Testis (tissue), 2 donors: ENCODE measurements at regions not wholly inside any gene's neighbourhood (a gene's known extent, or its start where the extent isn't known, plus 50 kb on each side); places are given as distances from the start of the nearest gene placed in this dataset.

Source experiments
- DNase-seq: peaks from one replicate; pipeline ENCODE4 v3.0.0-alpha.2; 2019
- H3K27ac ChIP-seq, 2 donors: fragments of 200-600 bp; sonication (generic); one replicate each; pipeline ENCODE4 v1.5.1; 2019
- H3K27me3 ChIP-seq: fragments of 200-600 bp; sonication (generic); one replicate; pipeline ENCODE4 v1.5.1; 2019
- H3K36me3 ChIP-seq: fragments of 200-600 bp; sonication (generic); one replicate; pipeline ENCODE4 v1.5.1; 2017; ENCODE audit warnings: low read depth; ENCODE audit errors: missing control alignments
- H3K4me1 ChIP-seq: fragments of 200-600 bp; sonication (generic); one replicate; pipeline ENCODE4 v1.5.1; 2019
- H3K4me3 ChIP-seq, 2 donors: fragments of 200-600 bp; sonication (generic); one replicate each; pipeline ENCODE4 v1.5.1; 2017 to 2019
- H3K9me3 ChIP-seq: fragments of 200-600 bp; sonication (generic); one replicate; pipeline ENCODE4 v1.5.1; 2017
- CTCF ChIP-seq, 3 experiments: fragments of 450-650 bp in 2 of 3; fragments of 200-600 bp in 1 of 3; sonication (generic) in 1 of 3; IDR thresholded peaks; one replicate each; pipeline ENCODE4 v1.5.1; 2016 to 2019; ENCODE audit warnings: antibody characterized with exemption in 3 of 3, mild to moderate bottlenecking in 2 of 3, moderate library complexity in 1 of 3
- POLR2A ChIP-seq: fragments of 450-650 bp; IDR thresholded peaks from one replicate; pipeline ENCODE4 v1.6.1; 2017; ENCODE audit warnings: antibody characterized with exemption, mild to moderate bottlenecking, moderate library complexity
- WGBS, 2 donors: methylation state at CpG; one replicate each; pipeline ENCODE4 v1.1.5; 2018; 5-methylcytosine and 5-hydroxymethylcytosine counted together
- intact Hi-C: fragments of 100-400 bp; cut with DNase I; formaldehyde crosslinking; loops from one replicate; pipeline ENCODE4 v1.15.1; 2023; ENCODE audit warnings: low total_unique reads

DNA sequence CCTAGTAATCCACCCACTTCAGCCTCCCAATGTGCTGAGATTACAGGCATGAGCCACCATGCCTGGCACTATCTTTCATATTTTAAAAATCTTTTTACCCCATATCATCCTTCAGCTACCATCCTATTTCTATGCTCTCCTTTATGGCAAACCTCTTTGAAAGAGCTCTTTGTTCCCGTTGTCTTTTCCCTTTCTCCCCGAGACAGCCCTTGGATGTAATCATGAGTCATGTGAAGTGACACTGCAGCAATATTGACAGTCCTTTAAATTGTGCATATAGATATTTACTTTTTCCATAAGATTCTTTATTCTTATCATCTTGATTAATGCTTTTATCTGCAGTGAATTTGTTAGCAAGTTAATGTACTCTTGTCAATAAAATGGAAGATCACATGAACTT lies 286.6 kb downstream of the ANKRD7 start:
- no peaks in the 10 kb centered on the region for H3K9me3 ChIP-seq
- TF ChIP-seq POLR2A = no peak
- TF ChIP-seq CTCF (IDR thresholded peaks at IDR 0.05) = no peak
- no peak for DNase-seq
- no peak overlapping the region for H3K4me3 ChIP-seq
- H3K4me1 ChIP-seq = no peaks in the 10 kb centered on the region
- H3K27me3 ChIP-seq = no peaks in the 10 kb centered on the region
- intact Hi-C loops = no loop called here
- no peaks in the 10 kb centered on the region for H3K36me3 ChIP-seq
- H3K27ac ChIP-seq = no peak overlapping the region
- whole genome bisulfite sequencing, 2 donors = 65 to 79% methylated on average over 2 of the region's 2 CpGs

GRCh38 chr7:118517275-118517674 lies 292.8 kb downstream of the ANKRD7 start:
- Histone ChIP-seq H3K4me3 (no peak overlapping the region), H3K27ac (no peak overlapping the region), H3K4me1 (no peaks in the 10 kb centered on the region), H3K9me3 (no peaks in the 10 kb centered on the region), H3K36me3 (no peaks in the 10 kb centered on the region), H3K27me3 (no peaks in the 10 kb centered on the region)
- no peak for DNase-seq
- WGBS, 2 donors = 0% methylated on average over 1 of the region's 1 CpG
- intact Hi-C loops = no loop called here
- TF ChIP-seq POLR2A (no peak), CTCF (IDR thresholded peaks at IDR 0.05) (no peak)

- TF ChIP-seq POLR2A (no peak), CTCF (IDR thresholded peaks at IDR 0.05) (no peak)
- DNase-seq = no peak
- intact Hi-C loops = no loop called here
- Histone ChIP-seq H3K36me3 (no peaks in the 10 kb centered on the region), H3K4me1 (no peaks in the 10 kb centered on the region), H3K4me3 (no peak overlapping the region), H3K27me3 (no peaks in the 10 kb centered on the region), H3K27ac (no peak overlapping the region), H3K9me3 (no peaks in the 10 kb centered on the region)
Measured at GRCh38 chr7:118525020-118525419, 300.5 kb downstream of the ANKRD7 start.

DNA sequence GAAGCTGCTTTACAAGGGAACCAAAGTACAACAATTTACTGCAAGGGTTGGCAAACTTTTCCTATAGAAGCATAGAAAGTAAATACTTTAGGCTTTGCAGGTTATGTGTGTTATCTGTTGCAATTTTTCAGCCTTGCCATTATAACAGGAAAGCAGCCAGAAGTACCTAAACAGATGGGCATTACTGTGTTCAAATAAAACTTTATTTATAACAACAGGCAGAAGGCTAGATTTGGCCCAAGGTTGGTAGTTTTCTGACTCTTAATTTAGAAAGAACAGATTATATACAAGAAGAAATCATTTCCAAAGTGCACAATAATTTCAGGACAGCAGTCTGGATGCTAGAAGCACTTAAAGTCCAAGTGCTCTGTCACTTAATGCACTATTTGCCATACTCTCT lies 307.1 kb downstream of the ANKRD7 start:
- Histone ChIP-seq H3K27ac (no peak overlapping the region), H3K36me3 (no peaks in the 10 kb centered on the region), H3K4me1 (no peaks in the 10 kb centered on the region), H3K27me3 (no peaks in the 10 kb centered on the region), H3K9me3 (no peaks in the 10 kb centered on the region), H3K4me3 (no peak overlapping the region)
- DNase-seq = no peak
- intact Hi-C loops = no loop called here
- TF ChIP-seq POLR2A (no peak), CTCF (IDR thresholded peaks at IDR 0.05) (no peak)

DNA sequence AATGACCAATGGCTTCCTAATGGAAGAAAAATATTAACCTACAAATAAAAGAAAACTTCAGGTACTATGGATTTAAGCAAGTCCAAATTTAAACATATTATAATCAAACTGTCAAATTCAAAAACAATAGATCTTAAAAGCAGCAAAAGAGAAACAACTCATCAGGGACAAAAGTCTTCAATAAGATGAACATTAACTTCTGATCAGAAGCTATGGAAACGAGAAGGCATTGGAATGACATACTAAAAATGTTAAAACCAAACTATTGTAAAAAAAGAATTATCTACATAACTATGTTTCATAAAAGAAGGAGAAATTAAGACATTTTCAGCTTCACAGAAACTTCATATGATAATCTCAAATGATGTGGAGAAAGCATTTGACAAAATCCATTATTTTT lies 334.7 kb downstream of the ANKRD7 start:
- WGBS, 2 donors = 81 to 90% methylated on average over 1 of the region's 1 CpG
- intact Hi-C loops = no loop called here

More for the DNA sequence above, 334.7 kb downstream of the ANKRD7 start:
- no peaks in the 10 kb centered on the region for H3K4me1 ChIP-seq
- TF ChIP-seq POLR2A (no peak), CTCF (IDR thresholded peaks at IDR 0.05) (no peak)
- DNase-seq = no peak
- no peaks in the 10 kb centered on the region for H3K27me3 ChIP-seq
- H3K27ac ChIP-seq = no peak overlapping the region
- no peaks in the 10 kb centered on the region for H3K9me3 ChIP-seq
- H3K36me3 ChIP-seq = no peaks in the 10 kb centered on the region
- no peak overlapping the region for H3K4me3 ChIP-seq
